ENCODE measurements at regions not wholly inside any gene's neighbourhood (a gene's known extent, or its start where the extent isn't known, plus 50 kb on each side); places are given as distances from the start of the nearest gene placed in this dataset.
"Not testable (repeated sequence)": the region's sequence is repeated elsewhere in the genome, so short reads cannot be mapped to it uniquely, and the experiment has no call there.

DNA sequence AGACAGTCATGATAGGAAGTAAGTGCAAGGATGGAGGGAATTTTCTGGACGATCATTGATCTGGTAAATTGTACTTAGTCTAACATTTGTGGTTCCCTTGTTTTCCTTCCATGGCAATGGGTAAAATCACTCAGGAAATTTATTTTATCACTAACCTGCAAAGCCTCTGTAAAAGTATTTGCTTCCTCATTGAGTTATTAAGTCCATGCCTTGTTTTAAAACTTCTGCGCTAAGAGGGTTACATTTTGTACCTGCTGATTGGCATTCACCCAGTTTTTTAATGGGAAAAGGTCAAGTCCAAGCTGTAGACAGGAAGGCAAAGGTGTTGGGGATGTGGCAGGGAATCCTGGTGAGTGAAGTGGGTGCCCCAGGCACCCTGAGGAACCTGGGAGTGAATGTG lies 146.2 kb upstream of the NR2F2 start:
- DNase-seq: no peak

- DNase-seq: no peak
Measured at GRCh38 chr15:96186105-96186504, 144.4 kb upstream of the NR2F2 start.

DNA sequence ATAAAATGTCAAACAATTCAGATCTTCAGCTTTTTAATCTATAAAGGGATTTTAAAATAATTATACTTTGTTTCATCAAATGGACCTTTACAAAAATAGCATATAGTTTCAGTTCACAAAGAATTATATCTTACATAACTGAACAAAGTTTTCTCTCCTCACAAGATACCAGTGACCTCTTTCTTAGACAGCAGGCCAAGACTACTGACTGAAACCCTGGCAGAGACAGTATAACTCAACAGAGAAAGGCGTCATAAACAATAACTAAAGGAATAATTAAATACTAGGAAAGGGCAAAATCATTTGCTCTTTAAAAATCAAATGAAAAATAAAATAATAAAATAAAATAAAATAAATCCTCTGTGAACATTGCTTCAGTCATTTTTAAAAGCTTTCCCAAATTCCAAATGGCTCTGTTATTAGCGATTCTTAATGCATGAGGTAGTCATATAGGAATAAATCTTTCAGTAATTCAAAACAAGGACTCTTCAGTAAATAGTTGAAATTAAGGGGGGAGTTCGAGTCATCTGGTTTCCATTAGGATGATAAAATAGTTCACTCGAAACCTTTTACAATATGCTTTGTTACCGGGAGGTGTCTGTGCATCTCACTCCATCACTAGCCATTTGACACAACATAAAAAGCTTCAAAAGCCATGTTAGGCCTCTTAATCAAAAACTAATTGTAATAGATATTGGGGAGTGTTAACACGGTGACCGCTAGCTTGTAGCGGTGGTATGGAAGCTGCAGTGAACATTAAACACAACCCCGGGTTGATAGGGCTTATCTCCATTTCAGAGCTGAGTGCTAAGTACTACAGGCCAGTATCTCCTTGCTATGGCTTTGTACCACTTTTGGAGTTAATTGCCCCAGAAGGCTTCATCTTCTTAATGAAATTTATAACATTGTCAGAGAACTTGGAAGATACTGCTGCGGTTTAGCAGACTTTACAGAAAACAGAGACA lies 142.9 kb upstream of the NR2F2 start:
- no peak for DNase-seq

- no peak for DNase-seq
Measured at GRCh38 chr15:96197721-96198120, 132.8 kb upstream of the NR2F2 start.

DNA sequence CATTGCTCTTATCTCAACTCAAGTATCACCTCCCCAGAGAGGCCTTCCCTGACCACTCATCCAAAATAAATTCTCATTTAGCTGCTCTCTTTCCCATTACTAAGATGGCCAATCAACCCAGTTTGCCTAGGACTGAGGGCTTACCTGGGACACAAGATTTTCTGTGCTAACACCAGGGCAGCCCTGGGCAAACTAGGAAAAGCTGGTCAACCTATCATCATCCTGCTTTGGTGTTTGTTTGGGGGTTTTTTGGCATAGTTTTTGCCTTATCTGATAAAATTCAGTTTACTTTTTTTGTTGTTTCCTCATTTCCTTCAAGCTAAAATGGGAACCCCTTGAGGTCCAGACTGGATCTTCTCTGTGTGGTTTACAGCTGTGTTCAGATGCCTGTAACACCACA lies 131.4 kb upstream of the NR2F2 start:
- no peak for DNase-seq

DNA sequence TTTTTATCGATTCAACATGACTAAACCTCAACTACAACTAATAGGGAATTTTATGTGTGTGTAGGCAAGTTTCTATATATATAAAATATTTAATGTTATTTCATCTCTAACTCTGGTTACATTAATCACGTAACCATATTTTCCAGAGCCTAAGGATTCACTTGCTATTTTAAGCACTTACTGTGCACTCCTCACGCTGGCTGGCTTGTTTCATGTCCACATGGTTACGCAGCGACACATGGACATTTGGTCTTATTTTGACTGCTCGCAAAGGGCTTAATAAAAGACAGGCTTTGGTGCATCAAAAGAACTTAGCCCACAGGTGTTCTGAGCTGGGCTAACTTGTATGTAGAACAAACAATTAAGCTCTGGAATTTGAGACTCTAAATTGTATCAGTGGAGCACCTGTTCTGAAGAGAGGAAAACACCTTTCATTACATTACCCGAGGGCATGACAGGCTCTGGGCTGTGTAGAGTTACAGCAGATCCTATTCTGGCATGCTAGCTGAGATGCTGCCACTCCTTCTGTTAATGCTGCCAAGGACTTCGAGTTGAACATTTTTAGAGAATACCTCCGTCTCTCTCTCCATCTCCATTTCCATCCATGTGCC lies 130.0 kb upstream of the NR2F2 start:
- DNase-seq: no peak

- no peak for DNase-seq
Measured at GRCh38 chr15:96201696-96202095, 128.8 kb upstream of the NR2F2 start.

- not testable (repeated sequence) for DNase-seq
Measured at GRCh38 chr15:96205588-96205987, 124.9 kb upstream of the NR2F2 start.

DNA sequence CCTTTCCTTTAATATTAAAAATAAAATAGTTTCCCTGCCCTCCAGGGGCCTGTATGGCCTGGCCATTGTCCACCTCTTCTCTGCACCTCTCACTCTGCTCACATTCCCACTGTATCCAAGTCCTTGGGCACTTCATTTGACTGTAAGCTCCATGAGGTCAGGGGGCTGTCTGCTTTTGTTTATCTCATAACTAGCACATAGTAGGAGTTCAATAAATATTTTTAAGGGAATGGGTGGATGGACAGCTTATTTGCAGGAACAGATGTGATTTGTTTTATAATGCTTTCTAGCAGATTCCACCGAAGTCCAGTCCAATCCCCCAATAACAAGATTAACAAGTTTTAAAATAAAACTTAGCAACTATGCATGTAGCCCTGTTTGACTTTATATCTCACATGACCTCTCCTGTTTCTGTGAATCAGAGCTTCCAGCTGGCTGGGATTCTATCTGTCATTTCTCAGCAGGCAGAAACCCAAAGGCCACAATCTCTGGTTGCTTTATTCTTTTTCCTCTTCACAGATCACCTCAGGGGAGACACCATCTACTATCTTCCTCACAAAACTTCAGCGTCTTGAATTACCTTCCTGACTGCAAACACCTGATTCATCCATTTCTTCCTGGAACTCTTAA lies 123.0 kb upstream of the NR2F2 start:
- DNase-seq: no peak

GRCh38 chr15:96209285-96209735 lies 121.2 kb upstream of the NR2F2 start:
- no peak for DNase-seq

DNA sequence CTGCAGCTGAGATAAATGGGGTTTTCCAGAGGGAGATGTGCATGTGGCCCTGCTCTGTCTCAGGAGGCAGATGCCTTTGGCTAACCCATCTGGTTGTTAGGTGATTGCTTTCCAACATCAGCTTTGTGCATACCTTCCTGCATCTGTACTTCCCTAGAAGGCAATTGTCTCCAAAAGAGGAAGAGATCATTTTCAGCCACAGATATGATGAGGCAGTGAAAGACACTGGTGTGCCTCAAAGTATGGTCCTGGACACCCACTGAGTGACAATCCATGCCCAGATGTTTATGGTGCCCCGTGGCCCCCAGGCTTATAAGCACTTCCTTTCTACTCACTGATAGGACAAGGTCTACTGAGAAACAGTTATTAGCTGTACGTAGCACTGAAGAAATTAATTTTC lies 117.5 kb upstream of the NR2F2 start:
- no peak for DNase-seq

DNA sequence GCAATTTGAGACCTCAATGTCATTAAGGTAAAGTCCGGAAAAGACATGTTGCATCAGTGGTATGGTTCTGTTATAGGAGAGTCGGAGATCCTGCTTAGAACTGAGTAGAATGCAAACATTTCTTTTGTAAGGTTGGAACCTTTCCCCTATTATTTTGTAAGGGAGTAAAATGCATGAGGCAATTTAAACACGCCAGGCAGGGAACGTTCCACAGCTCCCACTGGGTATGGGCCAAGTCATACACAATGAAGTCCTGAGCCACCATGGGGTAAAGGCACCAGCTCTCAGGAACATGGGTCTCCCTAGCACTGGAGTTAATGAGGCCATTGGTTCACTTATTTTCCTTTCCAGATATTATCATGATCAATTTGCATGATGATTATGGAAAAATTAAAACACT lies 116.6 kb upstream of the NR2F2 start:
- no peak for DNase-seq

- DNase-seq: not testable (repeated sequence)
Measured at GRCh38 chr15:96216481-96216880, 114.0 kb upstream of the NR2F2 start.

- no peak for DNase-seq
Measured at GRCh38 chr15:96217983-96218382, 112.5 kb upstream of the NR2F2 start.

DNA sequence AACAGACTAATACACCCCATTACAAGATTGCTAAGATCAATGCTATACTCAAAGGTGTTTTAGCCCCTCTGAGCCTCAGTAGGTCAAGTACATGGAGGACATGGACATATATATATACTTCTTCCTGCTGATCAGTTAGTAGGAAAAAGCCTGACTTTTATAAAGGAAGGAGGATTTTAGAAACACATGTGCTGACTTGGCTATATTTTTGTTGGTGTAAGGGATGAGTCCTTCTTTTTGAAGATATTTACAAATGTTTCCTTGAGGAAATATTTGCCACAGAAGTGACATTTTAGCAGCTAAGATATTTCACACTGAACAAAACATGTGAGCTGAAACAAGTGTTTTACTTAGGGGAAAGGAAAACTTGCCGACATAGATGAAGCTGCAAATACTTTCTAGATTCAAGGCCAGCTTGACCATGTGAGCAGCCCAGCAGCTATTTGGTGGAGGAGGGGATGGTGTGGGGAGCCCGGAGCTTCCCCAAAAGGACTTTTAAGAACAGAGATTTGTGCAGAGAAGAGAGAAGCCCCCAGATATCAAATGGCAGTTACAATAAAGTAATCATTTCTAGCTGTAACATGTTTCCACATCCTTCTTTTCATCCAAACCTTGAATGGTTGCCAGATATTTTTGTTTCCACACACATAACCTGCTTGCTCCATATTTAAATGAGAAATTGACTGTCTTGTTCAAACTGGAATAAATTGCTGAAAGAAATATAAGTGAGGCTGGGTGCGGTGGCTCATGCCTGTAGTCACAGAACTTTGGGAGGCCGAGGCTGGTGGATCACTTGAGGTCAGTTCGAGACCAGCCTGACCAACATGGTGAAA lies 111.7 kb upstream of the NR2F2 start:
- no peak for DNase-seq

DNA sequence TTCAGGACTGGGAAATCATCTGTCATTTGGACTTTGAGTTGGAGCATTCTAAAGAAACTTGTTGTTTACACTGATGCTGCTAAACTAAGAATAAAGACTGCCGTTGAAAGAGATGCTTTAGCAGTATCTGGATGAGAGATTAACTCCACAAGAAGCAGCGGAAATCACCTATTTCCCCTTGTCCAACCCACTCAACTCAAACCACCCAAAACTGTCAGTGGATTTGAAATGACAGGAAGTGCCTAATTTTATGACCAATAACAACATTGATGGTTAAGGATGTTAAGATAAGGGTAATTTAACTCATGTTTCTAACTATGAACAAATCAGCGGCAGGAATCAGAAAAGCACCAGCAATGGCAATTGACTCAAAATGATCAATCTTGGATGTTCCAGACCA lies 110.8 kb upstream of the NR2F2 start:
- no peak for DNase-seq

GRCh38 chr15:96220657-96221056 lies 109.8 kb upstream of the NR2F2 start:
- no peak for DNase-seq

GRCh38 chr15:96222981-96223380 lies 107.5 kb upstream of the NR2F2 start:
- no peak for DNase-seq

GRCh38 chr15:96223939-96224338 lies 106.6 kb upstream of the NR2F2 start:
- no peak for DNase-seq

GRCh38 chr15:96225642-96226259 lies 104.7 kb upstream of the NR2F2 start:
- DNase-seq: no peak

- DNase-seq: no peak
Measured at GRCh38 chr15:96230526-96231181, 99.8 kb upstream of the NR2F2 start.

GRCh38 chr15:96232335-96232734 lies 98.2 kb upstream of the NR2F2 start:
- no peak for DNase-seq

Measured in GF-D8 (cell line).